HG02973 (cell line): ENCODE measurements at regions not wholly inside any gene's neighbourhood (a gene's known extent, or its start where the extent isn't known, plus 50 kb on each side); places are given as distances from the start of the nearest gene placed in this dataset.
A peak's percentile ranks its signal among the peaks of the same experiment; 100 is the strongest.
"Not testable (repeated sequence)": the region's sequence is repeated elsewhere in the genome, so short reads cannot be mapped to it uniquely, and the experiment has no call there.

Experiments used
- ATAC-seq: cut with Tn5 transposase; IDR thresholded peaks from one replicate; pipeline ENCODE4 v1.9.1; 2021; ENCODE audit warnings: moderate library complexity; ENCODE audit not compliant: unreplicated experiment

DNA sequence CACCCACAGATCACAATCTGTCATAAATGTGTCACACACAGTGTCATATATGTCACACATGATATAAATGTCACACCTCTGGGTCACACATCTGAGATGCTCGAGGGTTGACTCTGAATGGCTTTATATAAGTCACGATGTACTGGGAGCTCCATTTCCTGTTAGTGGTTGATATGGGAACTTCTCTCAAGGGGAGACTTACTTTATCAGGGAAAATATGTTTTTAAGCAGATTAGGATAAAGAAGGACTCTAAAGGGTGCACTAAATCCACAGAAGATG is 83.9 kb upstream of the MEF2A start:
- ATAC-seq, result no peak

DNA sequence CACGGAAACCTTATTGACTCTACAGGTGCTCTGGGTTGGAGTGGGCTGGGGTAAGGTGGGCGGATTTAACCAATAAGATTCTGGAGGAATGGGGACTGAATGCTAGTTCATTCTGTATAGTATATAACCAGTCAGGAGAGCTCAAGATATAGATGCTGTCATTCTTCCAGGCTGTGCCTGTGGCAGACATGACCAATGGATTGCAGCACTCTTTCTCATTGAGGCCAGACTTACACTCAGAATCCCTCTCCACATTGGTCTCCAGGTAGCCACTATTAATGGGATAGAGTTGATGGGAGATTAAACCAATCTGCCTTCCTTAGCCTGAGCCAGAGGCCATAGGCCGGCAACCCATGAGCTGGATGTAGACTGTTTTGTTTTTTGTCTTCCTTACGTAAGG is 82.8 kb upstream of the MEF2A start:
- no peak for ATAC-seq

DNA sequence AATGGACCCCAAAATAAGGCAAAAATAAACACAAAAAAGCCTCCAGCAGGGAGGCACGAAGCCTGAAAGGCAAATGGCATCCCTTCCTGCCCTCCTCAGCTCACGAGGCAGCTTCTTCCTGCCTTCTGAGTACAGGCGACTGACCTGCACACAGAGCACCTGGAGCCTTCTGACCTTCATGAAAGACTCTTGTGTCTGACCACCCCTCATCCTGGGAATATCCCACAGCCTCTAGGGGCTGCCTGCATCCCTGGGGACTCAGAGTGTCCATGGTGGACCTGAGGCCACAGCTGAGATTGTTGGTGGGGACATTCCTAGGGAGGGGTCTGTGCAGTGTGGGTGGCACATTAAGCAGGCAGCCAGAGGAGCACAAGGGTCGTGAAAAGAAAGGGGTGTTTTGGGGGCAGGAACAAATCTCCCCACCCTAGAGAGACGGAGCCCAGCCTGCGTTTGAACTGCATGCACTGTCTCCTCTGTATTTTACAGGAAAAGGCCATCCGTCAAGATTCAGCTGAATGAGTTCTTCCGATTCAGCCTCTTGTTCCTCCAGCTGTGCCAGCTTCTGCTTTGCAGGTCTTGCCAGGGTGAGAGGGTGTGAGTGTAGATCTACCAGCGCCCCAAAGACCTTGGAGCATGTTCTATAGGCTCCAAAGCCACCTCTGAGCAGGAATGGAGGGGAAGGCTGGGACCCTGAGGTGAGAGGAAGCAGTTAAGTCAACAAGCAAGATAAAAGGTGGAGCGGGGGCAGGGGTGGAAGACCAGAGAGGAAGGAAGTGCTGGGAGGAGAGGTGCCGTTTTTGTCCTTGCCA is 80.4 kb upstream of the MEF2A start:
- ATAC-seq, result no peak

DNA sequence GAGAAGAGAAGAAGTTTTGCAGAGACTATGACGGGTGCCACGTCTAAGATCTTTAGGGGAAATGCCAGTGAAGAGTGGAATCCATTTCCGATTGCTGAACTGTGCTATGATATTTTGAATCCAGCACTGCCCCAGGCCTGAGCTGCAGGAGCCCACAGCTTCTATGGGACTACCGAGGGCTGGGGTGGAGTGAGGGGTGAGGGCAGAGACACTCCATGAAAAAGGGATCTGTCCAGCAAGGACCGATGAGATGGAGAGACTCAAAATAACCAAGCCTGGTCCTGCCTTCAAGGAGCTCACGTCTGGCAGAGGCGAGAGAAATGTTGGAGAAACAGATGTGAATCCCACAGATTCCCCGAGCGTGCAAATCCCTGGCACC is 79.8 kb upstream of the MEF2A start:
- no peak for ATAC-seq

DNA sequence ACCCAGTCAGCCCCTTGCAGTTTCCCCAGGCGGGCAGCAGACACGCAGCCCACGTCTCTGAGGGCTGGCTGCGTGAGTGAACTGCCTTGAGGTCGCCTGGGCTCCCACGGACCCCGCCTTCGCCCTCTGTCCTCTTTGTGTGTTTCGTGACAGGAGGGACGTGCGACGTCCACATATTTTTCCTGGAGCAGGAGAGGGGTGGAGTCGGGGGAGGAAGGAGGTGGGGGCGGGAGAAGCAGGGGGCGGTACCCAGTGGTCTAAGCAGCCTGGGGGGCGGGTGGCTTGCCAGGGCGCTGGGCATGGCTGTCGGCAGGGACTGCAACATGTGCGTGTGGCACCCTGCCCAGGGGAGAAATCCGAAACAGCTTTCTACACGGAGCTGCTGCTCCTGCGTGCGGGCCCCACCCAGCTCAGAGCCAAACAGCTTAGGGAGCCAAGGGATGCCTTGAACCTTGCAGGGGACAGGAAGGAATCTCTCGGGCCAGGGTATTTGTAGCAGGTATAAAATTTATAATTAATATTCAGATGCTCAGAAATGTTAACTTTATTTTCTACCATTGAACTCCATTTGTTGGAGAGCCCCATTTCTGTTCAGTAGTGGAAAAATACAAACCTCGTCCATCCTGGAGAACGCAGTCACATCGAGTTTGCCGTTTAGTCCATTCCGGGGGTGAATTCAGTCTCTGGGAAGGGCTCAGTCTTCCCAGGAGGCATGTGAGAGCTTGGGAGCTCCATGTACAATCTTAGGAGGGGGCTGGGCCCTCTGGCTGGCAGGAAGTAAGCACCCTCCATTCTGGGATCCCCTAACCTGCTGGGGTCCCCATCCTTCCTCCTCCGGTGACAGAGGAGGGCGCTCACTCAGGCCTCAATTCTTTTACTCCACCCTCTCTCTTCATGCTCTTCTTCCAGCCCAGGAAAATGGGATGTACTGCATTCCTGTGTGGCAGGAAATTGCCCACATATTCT is 79.1 kb upstream of the MEF2A start:
- ATAC-seq, result no peak

DNA sequence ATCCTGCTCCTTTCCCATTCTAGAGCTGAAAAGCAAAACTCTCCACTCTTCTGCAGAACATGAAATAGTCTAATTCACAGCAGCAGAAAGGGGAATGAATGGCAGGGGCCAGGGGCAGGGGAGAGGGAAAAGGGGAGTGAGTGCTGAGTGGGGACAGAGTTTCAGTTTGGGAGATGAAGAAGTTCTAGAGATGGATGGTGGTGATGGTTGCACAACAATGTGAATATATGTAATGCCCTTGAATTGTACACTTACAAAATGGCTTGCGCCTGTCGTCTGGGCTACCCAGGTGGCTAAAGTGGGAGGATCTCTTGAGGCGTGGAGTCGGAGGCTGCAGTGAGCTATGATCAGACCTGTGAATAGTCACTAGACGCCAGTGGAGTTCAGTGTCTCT is 78.5 kb upstream of the MEF2A start:
- ATAC-seq, result no peak

DNA sequence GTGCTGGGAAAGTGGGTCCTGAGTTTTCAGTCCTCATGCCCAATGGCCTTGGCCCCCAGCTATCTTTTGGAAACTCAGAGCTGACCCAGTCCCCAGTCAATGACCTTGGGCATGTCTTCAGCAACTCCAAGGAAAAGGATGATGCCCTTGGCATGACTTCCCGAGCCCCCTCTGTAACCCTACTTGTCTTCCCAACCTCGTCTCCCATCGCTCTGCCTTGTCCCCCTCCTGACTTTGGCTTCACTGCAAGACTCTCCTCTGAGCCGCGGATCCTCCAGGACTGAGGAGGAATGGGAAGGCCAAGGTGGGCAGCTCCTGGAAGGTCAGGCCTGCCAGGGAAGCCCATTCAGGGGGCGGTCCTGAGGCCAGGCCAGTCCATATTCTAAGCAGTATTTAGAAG is 73.5 kb upstream of the MEF2A start:
- ATAC-seq, result no peak

DNA sequence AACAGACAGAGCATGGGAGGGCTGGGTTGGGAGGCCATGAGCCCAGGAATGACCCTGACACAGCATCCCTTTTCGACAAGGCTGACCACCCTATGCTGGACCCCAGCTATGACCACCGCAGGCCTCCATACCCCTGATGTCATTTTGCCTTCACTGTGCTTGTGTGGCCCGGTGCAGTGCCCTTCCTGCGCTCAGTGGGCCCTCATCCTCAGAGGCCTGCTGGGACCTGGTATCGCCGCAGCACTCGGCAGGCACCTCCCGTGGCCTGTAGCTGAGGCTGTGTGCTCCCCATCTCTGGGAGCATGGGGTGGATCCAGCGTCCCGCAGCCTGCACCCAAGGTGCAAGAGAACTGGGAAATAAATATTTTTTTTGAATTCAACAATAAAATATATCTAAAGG is 73.1 kb upstream of the MEF2A start:
- no peak for ATAC-seq

DNA sequence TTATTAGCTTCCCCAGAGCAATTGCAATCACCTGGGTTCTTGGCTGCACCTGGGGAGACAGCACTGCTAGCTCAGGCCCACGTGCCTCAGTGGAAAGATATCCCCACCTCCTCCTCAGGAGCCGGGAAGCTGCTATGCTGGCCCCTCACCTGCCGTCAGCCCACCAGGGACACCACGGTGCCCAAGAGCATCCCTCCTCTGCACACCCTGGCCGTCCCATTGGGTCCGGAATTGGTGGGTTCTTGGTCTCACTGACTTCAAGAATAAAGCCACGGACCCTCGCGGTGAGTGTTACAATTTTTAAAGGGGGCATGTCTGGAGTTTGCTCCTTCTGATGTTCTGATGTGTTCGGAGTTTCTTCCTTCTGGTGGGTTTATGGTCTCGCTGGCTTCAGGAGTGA is 72.3 kb upstream of the MEF2A start:
- ATAC-seq, result no peak

DNA sequence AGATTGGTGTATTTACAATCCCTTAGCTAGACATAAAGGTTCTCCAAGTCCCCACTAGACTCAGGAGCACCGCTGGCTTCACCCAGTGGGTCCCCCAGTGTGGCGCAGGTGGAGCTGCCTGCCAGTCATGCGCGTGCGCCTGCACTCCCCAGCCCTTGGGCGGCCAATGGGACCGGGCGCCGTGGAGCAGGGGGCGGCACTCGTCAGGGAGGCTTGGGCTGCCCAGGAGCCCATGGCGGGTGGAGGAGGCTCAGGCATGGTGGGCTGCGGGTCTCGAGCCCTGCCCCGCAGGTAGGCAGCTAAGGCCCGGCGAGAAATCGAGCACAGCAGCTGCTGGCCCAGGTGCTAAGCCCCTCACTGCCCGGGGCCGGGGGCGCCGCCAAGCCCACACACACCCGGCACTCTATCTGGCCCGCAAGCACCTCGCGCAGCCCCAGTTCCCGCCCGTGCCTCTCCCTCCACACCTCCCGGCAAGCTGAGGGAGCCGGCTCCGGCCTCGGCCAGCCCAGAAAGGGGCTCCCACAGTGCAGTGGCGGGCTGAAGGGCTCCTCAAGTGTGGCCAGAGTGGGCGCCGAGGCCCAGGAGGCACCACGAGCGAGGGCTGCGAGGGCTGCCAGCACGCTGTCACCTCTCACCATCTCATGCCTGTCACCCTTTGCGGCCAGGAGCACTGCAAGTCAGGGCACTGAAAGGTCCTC is 71.1 kb upstream of the MEF2A start:
- ATAC-seq, result not testable (repeated sequence)

DNA sequence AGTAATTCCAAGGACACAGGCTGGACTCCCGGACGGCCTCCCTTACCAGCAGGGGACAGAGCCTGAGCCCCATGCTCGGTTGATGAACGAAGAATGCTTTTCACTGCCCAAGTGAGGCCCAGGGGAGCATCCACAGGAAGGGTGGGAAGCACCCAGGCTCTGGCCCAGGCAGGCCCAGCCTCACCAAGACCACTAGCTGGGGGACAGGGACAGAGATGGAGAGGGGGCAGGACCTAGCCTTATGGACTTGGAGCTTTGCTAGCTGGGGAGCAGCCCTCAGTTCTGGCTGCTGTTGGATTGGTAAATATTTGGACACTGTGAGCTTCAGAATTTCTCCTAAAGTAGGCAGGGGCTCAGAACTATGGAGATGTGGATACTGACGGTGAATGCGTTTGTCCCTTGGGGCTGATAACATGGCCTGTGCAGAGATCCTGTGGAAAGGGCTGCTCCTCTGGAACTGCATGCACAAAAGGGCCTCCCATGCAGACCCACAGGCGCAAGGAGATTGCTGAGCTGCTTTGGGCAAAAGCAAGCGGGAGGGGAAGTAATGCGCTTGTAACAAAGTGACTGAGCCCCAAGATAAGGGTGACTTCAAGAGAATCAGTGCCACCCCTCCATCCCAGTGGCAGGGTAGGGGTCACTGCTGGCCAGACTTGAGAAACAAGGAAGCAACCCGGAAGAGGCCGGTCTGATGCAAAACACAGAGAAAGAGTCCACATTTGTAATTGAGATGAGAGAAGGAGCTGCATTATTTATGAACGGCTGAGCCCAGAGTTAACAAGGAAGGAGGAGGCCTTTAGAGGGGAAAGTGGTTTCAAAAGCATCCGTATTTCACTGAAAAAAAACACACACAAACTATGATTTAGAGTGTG is 70.1 kb upstream of the MEF2A start:
- ATAC-seq, result no peak

DNA sequence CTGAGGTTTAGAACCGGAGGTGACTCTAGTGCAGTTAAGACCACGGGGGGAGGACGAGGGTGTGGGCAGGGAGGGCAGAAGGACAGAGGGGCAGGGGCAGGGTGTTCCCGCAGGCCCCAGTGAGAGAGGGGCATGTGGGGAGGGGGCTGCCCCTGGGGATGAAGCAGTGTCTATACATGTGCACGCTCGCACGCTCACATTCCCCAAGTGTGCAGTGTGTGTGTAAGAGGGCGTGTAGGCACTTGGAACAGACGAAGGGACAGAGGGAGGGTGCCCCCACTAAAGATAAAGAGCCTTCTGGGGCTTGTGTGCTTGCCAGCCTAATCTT is 69.5 kb upstream of the MEF2A start:
- ATAC-seq, result no peak

DNA sequence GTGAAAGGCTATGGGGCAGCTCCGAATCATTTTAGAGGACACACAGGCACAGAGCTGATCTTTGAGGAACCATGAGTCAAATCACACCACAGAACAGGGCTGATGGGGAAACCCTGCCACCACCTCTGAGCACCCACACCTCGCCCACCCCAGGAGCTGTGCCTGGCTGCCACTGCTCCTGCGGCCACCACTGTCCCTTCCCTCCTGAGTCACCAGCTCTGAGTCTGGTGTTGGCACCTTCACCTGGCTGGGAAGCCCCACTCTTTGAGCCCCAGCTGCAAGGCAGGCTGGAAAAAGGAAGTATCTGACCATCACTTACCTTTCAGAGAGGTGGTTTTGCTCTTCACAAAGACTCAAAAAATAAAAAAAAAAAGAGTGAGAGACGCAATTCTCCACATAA is 63.6 kb upstream of the MEF2A start:
- ATAC-seq, result peak; percentile 62

DNA sequence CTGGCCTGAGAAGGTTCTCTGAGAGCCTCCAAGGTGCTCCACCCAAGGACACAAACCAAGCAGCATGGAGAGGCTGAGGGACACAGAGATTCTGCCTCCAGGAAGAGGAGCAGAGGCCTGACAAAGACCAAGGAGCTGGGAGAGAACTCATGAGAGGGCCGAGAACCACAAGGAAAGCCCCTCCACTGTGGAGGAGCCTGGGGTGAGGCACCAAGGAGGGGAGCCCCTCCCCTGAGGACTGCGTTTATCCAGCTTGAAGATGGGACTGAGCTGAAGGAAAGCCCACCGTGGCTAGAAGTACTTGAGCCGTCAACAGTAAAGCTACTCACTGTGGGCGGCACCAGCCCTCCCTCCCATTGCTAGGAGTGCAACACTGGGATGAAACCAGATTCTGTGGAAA is 63.1 kb upstream of the MEF2A start:
- peak; percentile 13 for ATAC-seq

DNA sequence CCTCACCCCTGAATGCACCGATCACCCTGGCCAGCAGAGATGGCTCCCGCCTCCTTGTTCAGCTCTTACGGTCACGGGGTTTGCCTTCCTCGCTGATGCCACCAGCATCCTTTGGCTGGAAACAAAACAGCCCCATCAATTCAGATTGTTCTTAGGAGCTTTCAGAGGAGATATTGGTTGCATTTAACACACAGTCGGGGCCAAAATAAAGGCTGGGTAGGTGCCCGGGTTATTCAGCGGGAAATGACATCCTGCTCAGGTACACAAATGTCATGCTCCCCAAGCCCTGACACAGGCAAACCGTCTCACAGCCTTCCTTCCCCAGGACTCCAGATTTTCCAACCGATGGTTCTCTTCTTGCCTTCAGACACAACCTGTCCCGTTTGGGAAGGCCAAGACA is 62.4 kb upstream of the MEF2A start:
- ATAC-seq, result no peak

DNA sequence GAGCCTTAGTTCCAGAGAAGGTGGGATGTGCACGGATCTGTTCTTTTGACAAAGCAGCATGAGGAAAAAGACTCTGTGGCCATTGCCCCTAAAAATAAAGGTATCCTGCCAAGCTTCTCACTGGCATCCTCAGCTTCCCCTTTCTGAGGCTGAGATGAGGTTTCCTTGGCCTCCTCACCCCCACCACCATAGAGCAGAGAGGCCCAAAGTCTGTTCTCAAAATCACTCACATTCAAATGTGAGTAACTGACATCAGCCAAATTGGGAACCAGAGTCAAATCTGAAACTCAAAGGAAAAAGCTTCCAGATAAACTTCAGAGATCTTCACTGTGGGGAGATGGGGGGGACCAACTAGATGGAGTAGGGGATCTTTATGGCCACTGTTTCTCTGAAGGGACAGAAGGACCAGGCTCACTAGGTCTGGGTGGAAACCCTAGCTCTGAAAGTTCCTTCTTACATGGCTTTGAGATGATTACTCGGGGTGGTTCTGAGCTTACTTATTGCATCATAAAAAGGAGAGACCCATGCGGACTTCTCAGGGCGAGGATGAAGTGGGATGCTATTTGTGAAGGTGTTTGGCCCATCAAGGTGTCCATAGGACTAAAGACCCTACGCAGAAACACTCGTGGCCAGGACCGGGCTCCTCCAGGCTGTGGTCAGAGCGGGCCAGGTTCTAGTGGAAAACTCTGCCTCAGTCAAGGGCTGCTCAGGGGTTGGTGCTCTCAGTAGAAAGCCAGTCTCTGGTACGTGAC is 61.5 kb upstream of the MEF2A start:
- peak; percentile 28 for ATAC-seq

DNA sequence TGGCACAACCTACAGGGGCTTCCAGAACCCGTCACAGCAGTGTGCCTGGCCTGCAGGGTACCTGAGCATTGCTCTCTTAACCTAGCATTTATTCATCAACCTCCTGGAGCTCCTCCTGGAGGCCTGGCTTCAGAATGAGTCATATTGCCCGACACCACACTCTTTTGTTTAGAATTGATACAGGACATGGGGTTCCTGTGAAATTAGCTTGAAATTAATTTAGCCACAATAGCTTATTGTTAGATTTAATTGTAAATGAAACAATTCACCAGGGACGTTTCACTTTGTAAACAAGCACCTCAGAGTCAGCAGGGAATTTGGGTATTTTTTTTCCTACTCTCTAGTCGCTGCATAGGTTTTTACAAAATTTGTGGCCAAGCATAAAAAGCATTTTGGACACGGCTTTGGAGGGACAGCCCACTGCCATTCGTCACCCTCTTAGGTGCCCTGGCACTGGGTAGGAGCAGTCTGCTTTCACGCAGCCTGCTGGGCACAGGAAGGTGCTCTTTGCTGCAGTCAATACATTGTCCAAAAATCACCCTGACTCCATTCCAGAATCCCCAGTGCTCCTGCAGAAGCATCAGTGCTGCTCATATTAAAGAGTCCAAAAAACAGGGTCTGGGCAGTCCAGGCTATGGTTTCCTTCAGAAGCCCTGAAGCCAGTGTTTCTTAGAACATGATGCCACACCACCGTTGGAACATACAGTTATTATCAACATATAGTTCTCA is 60.8 kb upstream of the MEF2A start:
- ATAC-seq, result peak; percentile 28

DNA sequence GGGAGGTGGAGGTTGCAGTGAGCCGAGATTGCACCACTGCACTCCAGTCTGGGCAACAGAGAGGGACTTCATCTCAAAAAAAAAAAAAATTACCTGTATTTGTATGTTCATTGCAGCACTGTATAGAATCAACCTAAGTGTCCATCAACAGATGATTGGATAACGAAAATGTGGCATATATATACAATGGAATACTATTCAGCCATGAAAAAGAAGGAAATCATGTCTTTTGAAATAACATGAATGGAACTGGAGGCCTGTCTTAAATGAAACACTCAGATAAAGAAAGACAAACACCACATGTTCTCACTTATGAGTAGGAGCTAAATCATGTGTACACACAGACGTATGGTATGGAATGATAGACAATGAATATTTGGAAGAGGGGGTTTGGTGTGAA is 59.4 kb upstream of the MEF2A start:
- no peak for ATAC-seq

DNA sequence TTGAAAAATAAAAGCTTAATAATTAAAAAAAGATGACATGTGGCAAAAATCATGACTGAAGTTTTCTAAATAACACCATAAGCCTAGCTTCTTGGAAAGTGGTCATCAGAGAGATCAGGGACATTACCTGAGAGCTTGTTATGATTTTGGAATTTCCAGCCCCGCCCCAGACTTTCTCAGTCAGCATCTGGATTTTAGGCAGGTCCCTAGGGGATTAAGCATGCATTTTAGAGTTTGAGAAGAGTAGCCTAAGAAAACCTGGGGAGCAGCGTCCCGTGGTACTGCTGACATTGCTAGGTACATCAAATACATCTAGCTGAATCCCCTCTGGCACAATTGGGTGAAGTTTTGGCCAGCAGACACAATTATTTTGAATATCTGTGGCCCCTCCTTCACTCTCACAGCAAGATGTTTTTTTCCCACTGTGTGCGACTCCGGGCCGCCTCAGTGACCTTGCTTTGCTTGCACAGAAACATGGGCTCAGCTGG is 58.7 kb upstream of the MEF2A start:
- ATAC-seq, result no peak
